K562 (cell line): ENCODE measurements at regions not wholly inside any gene's neighbourhood (a gene's known extent, or its start where the extent isn't known, plus 50 kb on each side); places are given as distances from the start of the nearest gene placed in this dataset.

Experiments used
- ATAC-seq: fragments of 200-7000 bp; cut with Tn5 transposase; 3 replicates; pipeline ENCODE4 v1.9.1; 2020; ENCODE audit warnings: moderate library complexity
- BruUV-seq: library from RNA; stranded (reverse); fragments of 400-500 nt; replicated peaks from 2 replicates; lab custom pipeline; 2021; lab: Mats Ljungman, UMichigan
- CTCF ChIA-PET: fragments of 300-600 bp; formaldehyde crosslinking; extraction: SDS; loops from one replicate; lab custom pipeline; 2021; ENCODE audit warnings: low intra/inter-chr PET ratio; lab: Yijun Ruan, JAX
- POLR2A ChIA-PET: fragments of 300-600, 350-650 bp; sonication (Branson Sonifier 250); formaldehyde crosslinking; extraction: SDS; loops from one replicate; lab custom pipeline; 2021; ENCODE audit warnings: antibody characterized with exemption, inconsistent platforms; lab: Yijun Ruan, JAX
- DNase-seq, 4 experiments: peaks; one replicate each; pipeline versions ENCODE4 v3.0.0 to v3.0.0-alpha.2; 2011 to 2018; ENCODE audit warnings: low spot score in 3 of 4, mixed read lengths in 3 of 4; ENCODE audit errors: extremely low read depth in 1 of 4
- FAIRE-seq: peaks from 2 replicates; lab custom pipeline; 2011; peaks lifted over from hg19 to GRCh38; lab: Jason Lieb, UNC
- H2AFZ ChIP-seq: 2 replicates; pipeline ENCODE4 v1.6.0; 2011; ENCODE audit warnings: low read depth, low read length, control low read depth, inconsistent platforms
- H3K27ac ChIP-seq: fragments of 200-600 bp; 3 replicates; pipeline ENCODE4 v1.8.0; 2011; ENCODE audit warnings: low read depth, mild to moderate bottlenecking, control low read depth, inconsistent platforms, low read length, moderate library complexity, mixed read lengths; ENCODE audit errors: extremely low read depth
- H3K27me3 ChIP-seq, 2 experiments: fragments of 300-600 bp in 1 of 2; 2 replicates in 1 of 2; 3 replicates in 1 of 2; pipeline versions ENCODE4 v1.6.0 to v1.8.0; 2011; ENCODE audit warnings: inconsistent platforms in 2 of 2, low read length in 2 of 2, mild to moderate bottlenecking in 1 of 2, mixed read lengths in 1 of 2, moderate library complexity in 1 of 2; ENCODE audit not compliant: control insufficient read depth in 2 of 2, insufficient read depth in 2 of 2
- H3K36me3 ChIP-seq: fragments of 300-600 bp; 3 replicates; pipeline ENCODE4 v1.8.0; 2011; ENCODE audit warnings: mild to moderate bottlenecking, low read length, inconsistent platforms; ENCODE audit not compliant: control insufficient read depth, insufficient read depth
- H3K4me1 ChIP-seq, 2 experiments: fragments of 200-600 bp in 1 of 2; replicated peaks in 1 of 2; 2 replicates in 1 of 2; 3 replicates in 1 of 2; pipeline versions ENCODE4 v1.5.1 to v1.8.0; 2011; ENCODE audit warnings: inconsistent platforms in 2 of 2, low read length in 2 of 2, mild to moderate bottlenecking in 1 of 2, mixed read lengths in 1 of 2, moderate library complexity in 1 of 2; ENCODE audit not compliant: control insufficient read depth in 2 of 2, insufficient read depth in 2 of 2
- H3K4me2 ChIP-seq: 2 replicates; pipeline ENCODE4 v1.6.1; 2011; ENCODE audit warnings: low read length, control low read depth, inconsistent platforms, mixed read lengths; ENCODE audit not compliant: insufficient read depth
- H3K4me3 ChIP-seq: fragments of 200-600 bp; sonication (generic), shearing (Covaris generic); 2 replicates; pipeline ENCODE4 v1.5.1; 2016; ENCODE audit warnings: control low read depth, inconsistent platforms
- H3K79me2 ChIP-seq: fragments of 200-600 bp; 3 replicates; pipeline ENCODE4 v1.8.0; 2011; ENCODE audit warnings: low read length, inconsistent platforms; ENCODE audit not compliant: control insufficient read depth, insufficient read depth
- H3K9ac ChIP-seq, 2 experiments: 2 replicates each; pipeline versions ENCODE4 v1.6.0 to v1.6.1; 2011; ENCODE audit warnings: low read depth in 2 of 2, low read length in 2 of 2, control low read depth in 1 of 2, inconsistent platforms in 1 of 2, mild to moderate bottlenecking in 1 of 2, mixed read lengths in 1 of 2; ENCODE audit not compliant: insufficient read depth in 1 of 2
- H3K9me1 ChIP-seq: one replicate; pipeline ENCODE4 v1.6.0; 2011; ENCODE audit warnings: inconsistent platforms, mild to moderate bottlenecking, low read length, moderate library complexity; ENCODE audit not compliant: control insufficient read depth, insufficient read depth
- H3K9me3 ChIP-seq: replicated peaks from 2 replicates; pipeline ENCODE4 v1.5.1; 2011; ENCODE audit warnings: low read depth, low read length, inconsistent platforms; ENCODE audit not compliant: control insufficient read depth, insufficient read depth
- H4K20me1 ChIP-seq: replicated peaks from 2 replicates; pipeline ENCODE4 v1.6.1; 2011; ENCODE audit warnings: low read length, inconsistent platforms, mixed read lengths; ENCODE audit not compliant: control insufficient read depth, insufficient read depth
- ZNF408 ChIP-seq: fragments of 250-450 bp; sonication (Bioruptor Pico); IDR thresholded peaks from 2 replicates; pipeline ENCODE4 v1.4.0; 2020; ENCODE audit warnings: low read depth, mild to moderate bottlenecking, moderate library complexity
- WGBS: fragments of 100-300 bp; shearing (Covaris generic); methylation state at CpG from one replicate; pipeline ENCODE4 v1.1.6; 2016; ENCODE audit warnings: low coverage, mixed read lengths; ENCODE audit not compliant: insufficient coverage; ENCODE audit errors: missing lambda C conversion rate; 5-methylcytosine and 5-hydroxymethylcytosine counted together
- in situ Hi-C: fragments of 300-500 bp; cut with MboI; formaldehyde crosslinking; loops from 4 replicates; pipeline ENCODE4 v1.15.0; 2018; ENCODE audit warnings: inconsistent platforms, mixed read lengths
- intact Hi-C: fragments of 100-400 bp; cut with micrococcal nuclease; formaldehyde crosslinking; loops from 2 replicates; pipeline ENCODE4 v1.14.2; 2022
- TF ChIP-seq, protein P1 (sequence below), 2 experiments: fragments of 450-650 bp; IDR thresholded peaks; 2 replicates each; pipeline ENCODE4 v1.6.1; 2016; ENCODE audit warnings: mild to moderate bottlenecking in 2 of 2, borderline replicate concordance in 1 of 2, low read depth in 1 of 2, moderate library complexity in 1 of 2
- TF ChIP-seq, protein P2 (sequence below): fragments of 450-650 bp; formaldehyde crosslinking; IDR thresholded peaks from 2 replicates; pipeline ENCODE4 v1.4.0; 2020; ENCODE audit warnings: mild to moderate bottlenecking, mixed read lengths

DNA sequence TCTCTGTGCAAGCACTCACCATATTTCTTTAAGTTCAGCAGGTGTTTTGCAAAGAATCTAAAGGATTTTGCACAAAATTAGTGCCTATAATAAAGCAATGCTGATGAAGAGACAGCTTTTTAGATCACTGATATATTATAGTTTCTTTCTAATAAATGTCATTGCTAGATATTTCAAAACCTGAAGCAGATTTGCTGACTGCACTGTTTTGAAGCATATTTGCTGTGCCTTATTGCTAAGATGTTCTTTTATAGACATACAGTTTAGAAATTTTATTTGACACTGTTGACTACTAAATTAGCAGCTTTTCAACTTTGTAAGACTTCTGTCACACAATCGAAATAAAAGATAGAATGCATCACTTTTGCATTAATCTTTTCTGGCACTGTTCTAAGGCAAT lies 620.9 kb upstream of the CELF4 start (continued):
- TF ChIP-seq, protein P1, sequence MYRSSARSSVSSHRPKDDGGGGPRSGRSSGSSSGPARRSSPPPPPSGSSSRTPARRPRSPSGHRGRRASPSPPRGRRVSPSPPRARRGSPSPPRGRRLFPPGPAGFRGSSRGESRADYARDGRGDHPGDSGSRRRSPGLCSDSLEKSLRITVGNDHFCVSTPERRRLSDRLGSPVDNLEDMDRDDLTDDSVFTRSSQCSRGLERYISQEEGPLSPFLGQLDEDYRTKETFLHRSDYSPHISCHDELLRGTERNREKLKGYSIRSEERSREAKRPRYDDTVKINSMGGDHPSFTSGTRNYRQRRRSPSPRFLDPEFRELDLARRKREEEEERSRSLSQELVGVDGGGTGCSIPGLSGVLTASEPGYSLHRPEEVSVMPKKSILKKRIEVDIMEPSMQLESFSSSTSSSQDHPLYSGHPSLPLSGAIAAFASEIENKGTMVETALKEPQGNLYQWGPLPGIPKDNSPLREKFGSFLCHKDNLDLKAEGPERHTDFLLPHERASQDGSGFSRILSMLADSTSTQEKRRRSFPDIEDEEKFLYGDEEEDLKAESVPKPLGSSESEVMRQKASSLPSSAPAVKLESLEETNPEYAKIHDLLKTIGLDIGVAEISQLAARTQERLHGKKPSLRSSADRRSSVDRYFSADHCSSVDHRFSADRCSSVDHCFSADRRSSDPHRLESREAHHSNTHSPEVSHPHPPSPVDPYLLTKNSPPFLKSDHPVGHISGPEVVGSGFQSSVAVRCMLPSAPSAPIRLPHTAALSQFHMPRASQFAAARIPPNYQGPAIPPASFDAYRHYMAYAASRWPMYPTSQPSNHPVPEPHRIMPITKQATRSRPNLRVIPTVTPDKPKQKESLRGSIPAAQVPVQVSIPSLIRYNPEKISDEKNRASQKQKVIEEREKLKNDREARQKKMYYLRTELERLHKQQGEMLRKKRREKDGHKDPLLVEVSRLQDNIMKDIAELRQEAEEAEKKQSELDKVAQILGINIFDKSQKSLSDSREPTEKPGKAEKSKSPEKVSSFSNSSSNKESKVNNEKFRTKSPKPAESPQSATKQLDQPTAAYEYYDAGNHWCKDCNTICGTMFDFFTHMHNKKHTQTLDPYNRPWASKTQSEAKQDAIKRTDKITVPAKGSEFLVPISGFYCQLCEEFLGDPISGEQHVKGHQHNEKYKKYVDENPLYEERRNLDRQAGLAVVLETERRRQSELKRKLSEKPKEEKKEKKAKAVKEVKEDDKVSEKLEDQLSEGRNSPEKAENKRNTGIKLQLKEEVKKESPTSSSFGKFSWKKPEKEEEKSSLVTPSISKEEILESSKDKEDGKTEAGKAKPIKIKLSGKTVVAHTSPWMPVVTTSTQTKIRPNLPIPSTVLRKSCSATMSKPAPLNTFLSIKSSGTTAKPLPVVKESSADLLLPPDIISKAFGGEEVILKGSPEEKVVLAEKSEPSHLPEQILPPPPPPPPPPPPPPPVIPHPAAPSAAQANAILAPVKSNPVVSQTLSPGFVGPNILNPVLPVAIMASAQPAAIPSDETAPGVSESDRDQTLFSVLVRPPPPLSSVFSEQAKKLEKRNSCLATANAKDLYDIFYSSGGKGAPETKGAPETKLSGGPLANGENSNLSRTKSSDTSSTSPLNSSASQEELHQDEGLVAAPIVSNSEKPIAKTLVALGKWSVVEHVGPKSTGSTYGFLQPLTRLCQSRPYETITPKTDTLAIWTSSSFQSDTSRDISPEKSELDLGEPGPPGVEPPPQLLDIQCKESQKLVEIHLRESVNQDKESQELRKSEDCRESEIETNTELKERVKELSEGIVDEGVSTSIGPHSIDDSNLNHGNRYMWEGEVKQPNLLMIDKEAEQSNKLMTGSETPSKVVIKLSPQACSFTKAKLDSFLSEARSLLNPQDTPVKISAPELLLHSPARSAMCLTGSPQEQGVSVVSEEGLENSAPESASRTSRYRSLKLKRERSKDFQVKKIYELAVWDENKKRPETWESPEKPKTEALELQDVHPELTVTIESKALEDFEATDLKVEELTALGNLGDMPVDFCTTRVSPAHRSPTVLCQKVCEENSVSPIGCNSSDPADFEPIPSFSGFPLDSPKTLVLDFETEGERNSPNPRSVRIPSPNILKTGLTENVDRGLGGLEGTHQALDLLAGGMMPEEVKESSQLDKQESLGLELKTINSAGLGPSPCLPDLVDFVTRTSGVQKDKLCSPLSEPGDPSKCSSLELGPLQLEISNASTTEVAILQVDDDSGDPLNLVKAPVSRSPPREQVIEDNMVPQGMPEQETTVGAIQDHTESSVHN (IDR thresholded peaks at IDR 0.05; ENCODE audit: borderline replicate concordance in 1 of 2, low read depth in 1 of 2): no peak

DNA sequence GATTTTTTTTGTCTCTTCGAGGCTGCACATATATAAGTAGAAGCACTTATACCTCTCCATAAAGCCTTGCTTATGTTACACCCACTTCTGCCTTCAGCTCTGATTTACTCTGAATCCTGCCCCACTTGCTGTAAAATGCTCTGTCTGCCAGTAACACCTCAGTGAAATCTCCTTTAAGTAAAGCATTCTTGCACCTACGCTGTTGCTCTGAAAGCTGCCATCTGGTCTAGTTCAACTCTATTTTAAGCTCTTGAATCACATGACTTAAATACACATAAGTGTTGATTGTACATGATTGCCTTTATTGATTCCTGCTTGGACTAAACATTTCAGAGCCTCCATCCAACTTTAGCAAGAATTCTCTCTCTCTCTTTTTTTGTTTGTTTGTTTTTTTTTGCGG lies 609.0 kb upstream of the CELF4 start:
- H3K79me2 ChIP-seq: no peaks in the 10 kb centered on the region
- H3K9ac ChIP-seq: no peak overlapping the region
- DNase-seq (no peak), FAIRE-seq (no peak), ATAC-seq (no peak)
- no peaks in the 10 kb centered on the region for H3K36me3 ChIP-seq
- no peaks in the 10 kb centered on the region for H3K27me3 ChIP-seq
- in situ Hi-C loops: no loop called here
- intact Hi-C loops: no loop called here
- CTCF ChIA-PET: no interaction called here
- no peaks in the 10 kb centered on the region for H3K9me1 ChIP-seq
- WGBS: 5% methylated on average over 2 of the region's 3 CpGs
- H3K9me3 ChIP-seq: no peaks in the 10 kb centered on the region
- no peak for TF ChIP-seq ZNF408 (CRISPR knock-in tag)
- TF ChIP-seq, protein P2, sequence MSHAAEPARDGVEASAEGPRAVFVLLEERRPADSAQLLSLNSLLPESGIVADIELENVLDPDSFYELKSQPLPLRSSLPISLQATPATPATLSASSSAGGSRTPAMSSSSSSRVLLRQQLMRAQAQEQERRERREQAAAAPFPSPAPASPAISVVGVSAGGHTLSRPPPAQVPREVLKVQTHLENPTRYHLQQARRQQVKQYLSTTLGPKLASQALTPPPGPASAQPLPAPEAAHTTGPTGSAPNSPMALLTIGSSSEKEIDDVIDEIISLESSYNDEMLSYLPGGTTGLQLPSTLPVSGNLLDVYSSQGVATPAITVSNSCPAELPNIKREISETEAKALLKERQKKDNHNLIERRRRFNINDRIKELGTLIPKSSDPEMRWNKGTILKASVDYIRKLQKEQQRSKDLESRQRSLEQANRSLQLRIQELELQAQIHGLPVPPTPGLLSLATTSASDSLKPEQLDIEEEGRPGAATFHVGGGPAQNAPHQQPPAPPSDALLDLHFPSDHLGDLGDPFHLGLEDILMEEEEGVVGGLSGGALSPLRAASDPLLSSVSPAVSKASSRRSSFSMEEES (CRISPR knock-in tag): peak; percentile 44
- POLR2A ChIA-PET: no interaction called here
- H3K4me2 ChIP-seq: no peak overlapping the region
- no peak overlapping the region for H3K4me3 ChIP-seq
- no peaks in the 10 kb centered on the region for H3K4me1 ChIP-seq
- no peaks in the 10 kb centered on the region for H4K20me1 ChIP-seq
- BruUV-seq: no TSS peak
- no peak overlapping the region for H3K27ac ChIP-seq
- no peak overlapping the region for H2AFZ ChIP-seq
